Upper lobe of left lung (tissue), 6 donors: ENCODE measurements at regions not wholly inside any gene's neighbourhood (a gene's known extent, or its start where the extent isn't known, plus 50 kb on each side); places are given as distances from the start of the nearest gene placed in this dataset.

Experiments used
- ATAC-seq, 2 donors: fragments of 200-7000 bp; cut with Tn5 transposase; one replicate each; pipeline ENCODE4 v1.9.1; 2022; ENCODE audit warnings: mild to moderate bottlenecking in 2 of 2, moderate library complexity in 2 of 2; ENCODE audit not compliant: low FRiP score in 2 of 2
- DNase-seq, 2 donors: peaks; one replicate each; pipeline ENCODE4 v3.0.0-alpha.2; 2019 to 2020
- H3K27ac ChIP-seq, 4 donors: fragments of 200-600 bp; sonication (generic); one replicate each; pipeline ENCODE4 v1.5.1; 2016 to 2019
- H3K27me3 ChIP-seq, 4 donors: fragments of 200-600 bp; sonication (generic); one replicate each; pipeline ENCODE4 v1.5.1; 2017 to 2019
- H3K36me3 ChIP-seq, 4 donors: fragments of 200-600 bp; sonication (generic); one replicate each; pipeline ENCODE4 v1.5.1; 2016 to 2019
- H3K4me1 ChIP-seq, 4 donors: fragments of 200-600 bp; sonication (generic); one replicate each; pipeline ENCODE4 v1.5.1; 2018 to 2019
- H3K4me3 ChIP-seq, 4 donors: fragments of 200-600 bp; sonication (generic); one replicate each; pipeline ENCODE4 v1.5.1; 2017 to 2019; ENCODE audit warnings: mild to moderate bottlenecking in 2 of 4, moderate library complexity in 1 of 4
- H3K9me3 ChIP-seq, 4 donors: fragments of 200-600 bp; sonication (generic); one replicate each; pipeline ENCODE4 v1.5.1; 2018 to 2019
- CTCF ChIP-seq, 6 experiments: fragments of 450-650 bp in 4 of 6; fragments of 200-600 bp in 2 of 6; sonication (generic) in 2 of 6; IDR thresholded peaks; one replicate each; pipeline ENCODE4 v1.5.1; 2016 to 2019; ENCODE audit warnings: antibody characterized with exemption in 6 of 6
- EP300 ChIP-seq, 4 donors: sonication (generic); formaldehyde crosslinking; IDR thresholded peaks; one replicate each; pipeline ENCODE4 v1.5.1; 2017; ENCODE audit warnings: antibody characterized with exemption in 4 of 4, control low read depth in 2 of 4
- POLR2A ChIP-seq, 4 donors: fragments of 450-650 bp; IDR thresholded peaks; one replicate each; pipeline ENCODE4 v1.5.1; 2016 to 2017; ENCODE audit warnings: antibody characterized with exemption in 4 of 4, mild to moderate bottlenecking in 2 of 4
- POLR2AphosphoS5 ChIP-seq, 2 donors: sonication (generic); formaldehyde crosslinking; IDR thresholded peaks; one replicate each; pipeline ENCODE4 v1.5.1; 2017; ENCODE audit warnings: antibody characterized with exemption in 2 of 2
- WGBS, 2 donors: methylation state at CpG; one replicate each; pipeline ENCODE4 v1.1.5; 2017 to 2018; 5-methylcytosine and 5-hydroxymethylcytosine counted together
- donor health status: DM: no; HTN: no; CAD: no; lungs with moderate emphysema.
- donor health status: DM: no; HTN: yes; CAD: no; lungs with severe emphysema.

- TF ChIP-seq POLR2AphosphoS5 (IDR thresholded peaks at IDR 0.05) = no peak
- no peak for TF ChIP-seq CTCF (IDR thresholded peaks at IDR 0.05)
- no peak for TF ChIP-seq POLR2A (IDR thresholded peaks at IDR 0.05)
- TF ChIP-seq EP300 (IDR thresholded peaks at IDR 0.05) = no peak
- H3K36me3 ChIP-seq = no peaks in the 10 kb centered on the region
- no peak overlapping the region for H3K27ac ChIP-seq
- no peaks in the 10 kb centered on the region for H3K27me3 ChIP-seq
- no peak overlapping the region for H3K4me3 ChIP-seq
- WGBS, 2 donors = 86 to 89% methylated on average over 9 of the region's 9 CpGs
- DNase-seq (no peak), ATAC-seq (no peak)
- H3K4me1 ChIP-seq = peaks cover 0 to 10% (median 7%) of the 10 kb centered on the region in 4 donors
- peaks cover 0 to 5% (median 2%) of the 10 kb centered on the region in 4 donors for H3K9me3 ChIP-seq
Observed at GRCh38 chr9:673264-673965, 168.1 kb upstream of the DMRT1 start.

- H3K27ac ChIP-seq = peak overlapping the region in 1 of 4 donors; percentile 37
- peaks cover 0 to 4% (median under 1%) of the 10 kb centered on the region in 4 donors for H3K9me3 ChIP-seq
- DNase-seq (no peak), ATAC-seq (no peak)
- no peaks in the 10 kb centered on the region for H3K36me3 ChIP-seq
- TF ChIP-seq POLR2A (IDR thresholded peaks at IDR 0.05) (no peak), EP300 (IDR thresholded peaks at IDR 0.05) (no peak), CTCF (IDR thresholded peaks at IDR 0.05) (no peak), POLR2AphosphoS5 (IDR thresholded peaks at IDR 0.05) (no peak)
- WGBS, 2 donors = 67 to 87% methylated on average over 3 of the region's 3 CpGs
- H3K4me1 ChIP-seq = peaks cover 0 to 12% (median 7%) of the 10 kb centered on the region in 4 donors
- no peaks in the 10 kb centered on the region for H3K27me3 ChIP-seq
- no peak overlapping the region for H3K4me3 ChIP-seq
Observed at GRCh38 chr9:673966-674526, 167.5 kb upstream of the DMRT1 start.

GRCh38 chr9:675697-676370, 165.7 kb upstream of the DMRT1 start:
- Histone ChIP-seq H3K4me1 (peaks cover 0 to 12% (median 7%) of the 10 kb centered on the region in 4 donors), H3K27me3 (no peaks in the 10 kb centered on the region), H3K4me3 (no peak overlapping the region), H3K27ac (no peak overlapping the region), H3K36me3 (no peaks in the 10 kb centered on the region), H3K9me3 (no peaks in the 10 kb centered on the region)
- WGBS, 2 donors = 73 to 78% methylated on average over 4 of the region's 4 CpGs
- TF ChIP-seq CTCF (IDR thresholded peaks at IDR 0.05) = no peak
- no peak for TF ChIP-seq POLR2AphosphoS5 (IDR thresholded peaks at IDR 0.05)
- no peak for TF ChIP-seq EP300 (IDR thresholded peaks at IDR 0.05)
- no peak for TF ChIP-seq POLR2A (IDR thresholded peaks at IDR 0.05)
- DNase-seq = no peak
- no peak for ATAC-seq

GRCh38 chr9:676780-677438, 164.6 kb upstream of the DMRT1 start:
- Histone ChIP-seq H3K9me3 (no peaks in the 10 kb centered on the region), H3K36me3 (no peaks in the 10 kb centered on the region), H3K4me3 (peak overlapping the region in 3 of 4 donors; percentile 37 to 46 (median 41)), H3K27me3 (no peaks in the 10 kb centered on the region), H3K4me1 (peaks cover 0 to 12% (median 7%) of the 10 kb centered on the region in 4 donors), H3K27ac (peak overlapping the region in 3 of 4 donors; percentile 34 to 73 (median 35))
- TF ChIP-seq POLR2AphosphoS5 (IDR thresholded peaks at IDR 0.05) (no peak), CTCF (IDR thresholded peaks at IDR 0.05) (no peak), POLR2A (IDR thresholded peaks at IDR 0.05) (no peak), EP300 (IDR thresholded peaks at IDR 0.05) (no peak)
- 63 to 67% methylated on average over 3 of the region's 3 CpGs for WGBS, 2 donors
- ATAC-seq (no peak), DNase-seq (no peak)
